ENCODE measurements at regions not wholly inside any gene's neighbourhood (a gene's known extent, or its start where the extent isn't known, plus 50 kb on each side); places are given as distances from the start of the nearest gene placed in this dataset.

GRCh38 chr18:28342231-28342630 lies 165.3 kb upstream of the CDH2 start:
- H3K27ac ChIP-seq = no peak overlapping the region
- ATAC-seq (no peak), DNase-seq (no peak)
- no peaks in the 10 kb centered on the region for H3K27me3 ChIP-seq
- H3K4me1 ChIP-seq = no peaks in the 10 kb centered on the region
- H3K36me3 ChIP-seq (replicated peaks in 1 of 2; ENCODE audit: insufficient read depth in 1 of 2, low read depth in 2 of 2) = no peaks in the 10 kb centered on the region
- no peak for TF ChIP-seq POLR2A (IDR thresholded peaks at IDR 0.05)
- no peak for TF ChIP-seq CTCF (IDR thresholded peaks at IDR 0.05)
- no peaks in the 10 kb centered on the region for H3K9me3 ChIP-seq
- WGBS, 2 donors = 35 to 52% methylated on average over 1 of the region's 1 CpG
- H3K4me3 ChIP-seq = no peak overlapping the region
- intact Hi-C loops (cut with DNase I) = no loop called here

- H3K4me3 ChIP-seq = no peak overlapping the region
- 67 to 85% methylated on average over 1 of the region's 1 CpG for WGBS, 2 donors
- no peaks in the 10 kb centered on the region for H3K4me1 ChIP-seq
- H3K36me3 ChIP-seq (replicated peaks in 1 of 2; ENCODE audit: insufficient read depth in 1 of 2, low read depth in 2 of 2) = no peaks in the 10 kb centered on the region
- H3K27ac ChIP-seq = no peak overlapping the region
- DNase-seq = no peak
- H3K9me3 ChIP-seq = no peaks in the 10 kb centered on the region
- intact Hi-C loops (cut with DNase I) = no loop called here
- ATAC-seq = no peak
- TF ChIP-seq POLR2A (IDR thresholded peaks at IDR 0.05) (no peak), CTCF (IDR thresholded peaks at IDR 0.05) (no peak)
- no peaks in the 10 kb centered on the region for H3K27me3 ChIP-seq
Observed at GRCh38 chr18:28338316-28338715, 161.4 kb upstream of the CDH2 start.

- intact Hi-C loops (cut with DNase I) = no loop called here
- no peak for ATAC-seq
- no peaks in the 10 kb centered on the region for H3K36me3 ChIP-seq (replicated peaks in 1 of 2; ENCODE audit: insufficient read depth in 1 of 2, low read depth in 2 of 2)
- H3K27me3 ChIP-seq = no peaks in the 10 kb centered on the region
- 48 to 69% methylated on average over 1 of the region's 1 CpG for WGBS, 2 donors
- no peak for TF ChIP-seq POLR2A (IDR thresholded peaks at IDR 0.05)
- no peak for TF ChIP-seq CTCF (IDR thresholded peaks at IDR 0.05)
- no peak for DNase-seq
- no peak overlapping the region for H3K4me3 ChIP-seq
- H3K4me1 ChIP-seq = no peaks in the 10 kb centered on the region
- no peaks in the 10 kb centered on the region for H3K9me3 ChIP-seq
- no peak overlapping the region for H3K27ac ChIP-seq
Observed at GRCh38 chr18:28334516-28334915, 157.6 kb upstream of the CDH2 start.

- Histone ChIP-seq H3K4me3 (no peak overlapping the region), H3K36me3 (replicated peaks in 1 of 2; ENCODE audit: insufficient read depth in 1 of 2, low read depth in 2 of 2) (no peaks in the 10 kb centered on the region), H3K27me3 (no peaks in the 10 kb centered on the region), H3K4me1 (no peaks in the 10 kb centered on the region), H3K27ac (no peak overlapping the region), H3K9me3 (no peaks in the 10 kb centered on the region)
- TF ChIP-seq CTCF (IDR thresholded peaks at IDR 0.05) = no peak
- no peak for TF ChIP-seq POLR2A (IDR thresholded peaks at IDR 0.05)
- intact Hi-C loops (cut with DNase I) = no loop called here
- no peak for ATAC-seq
- DNase-seq = no peak
- WGBS, 2 donors = 48 to 56% methylated on average over 3 of the region's 3 CpGs
Observed at GRCh38 chr18:28332071-28332470, 155.1 kb upstream of the CDH2 start.

GRCh38 chr18:28331551-28331950 lies 154.6 kb upstream of the CDH2 start:
- 53 to 69% methylated on average over 4 of the region's 4 CpGs for WGBS, 2 donors
- no peaks in the 10 kb centered on the region for H3K27me3 ChIP-seq
- ATAC-seq (no peak), DNase-seq (no peak)
- no peak overlapping the region for H3K27ac ChIP-seq
- no peaks in the 10 kb centered on the region for H3K36me3 ChIP-seq (replicated peaks in 1 of 2; ENCODE audit: insufficient read depth in 1 of 2, low read depth in 2 of 2)
- no peak overlapping the region for H3K4me3 ChIP-seq
- intact Hi-C loops (cut with DNase I) = no loop called here
- H3K4me1 ChIP-seq = no peaks in the 10 kb centered on the region
- H3K9me3 ChIP-seq = no peaks in the 10 kb centered on the region
- TF ChIP-seq CTCF (IDR thresholded peaks at IDR 0.05) = no peak
- TF ChIP-seq POLR2A (IDR thresholded peaks at IDR 0.05) = no peak

All from body of pancreas (tissue), 4 donors.